DND-41 (cell line): ENCODE measurements at regions not wholly inside any gene's neighbourhood (a gene's known extent, or its start where the extent isn't known, plus 50 kb on each side); places are given as distances from the start of the nearest gene placed in this dataset.

Source experiments
- ATAC-seq: fragments of 200-7000 bp; cut with Tn5 transposase; 3 replicates; pipeline ENCODE4 v1.9.1; 2021; ENCODE audit warnings: low read depth; ENCODE audit not compliant: insufficient read depth
- DNase-seq: peaks from one replicate; pipeline ENCODE4 v3.0.0-alpha.2; 2020
- H2AFZ ChIP-seq: 2 replicates; pipeline ENCODE4 v1.6.0; 2012; ENCODE audit warnings: low read depth, low read length
- H3K27ac ChIP-seq: 2 replicates; pipeline ENCODE4 v1.5.1; 2012; ENCODE audit warnings: low read length, inconsistent platforms
- H3K27me3 ChIP-seq: fragments of 200-600 bp; sonication (generic); 2 replicates; pipeline ENCODE4 v1.6.0; 2012; ENCODE audit warnings: low read length, mild to moderate bottlenecking, inconsistent platforms; ENCODE audit not compliant: insufficient read depth, poor library complexity
- H3K36me3 ChIP-seq: 2 replicates; pipeline ENCODE4 v1.5.1; 2012; ENCODE audit warnings: low read length, inconsistent platforms; ENCODE audit not compliant: insufficient read depth
- H3K4me1 ChIP-seq: 2 replicates; pipeline ENCODE4 v1.5.1; 2012; ENCODE audit warnings: mild to moderate bottlenecking, low read length; ENCODE audit not compliant: insufficient read depth
- H3K4me2 ChIP-seq: 2 replicates; pipeline ENCODE4 v1.6.0; 2012; ENCODE audit warnings: mild to moderate bottlenecking, moderate library complexity, low read length, inconsistent platforms; ENCODE audit not compliant: insufficient read depth
- H3K4me3 ChIP-seq, 2 experiments: fragments of 200-600 bp in 1 of 2; shearing (Covaris generic) in 1 of 2; 2 replicates each; pipeline ENCODE4 v1.5.1; 2012 to 2016; ENCODE audit warnings: inconsistent platforms in 2 of 2, low read length in 2 of 2, mild to moderate bottlenecking in 2 of 2, low read depth in 1 of 2, moderate library complexity in 1 of 2
- H3K79me2 ChIP-seq: 2 replicates; pipeline ENCODE4 v1.6.0; 2012; ENCODE audit warnings: low read length, inconsistent platforms; ENCODE audit not compliant: insufficient read depth
- H3K9ac ChIP-seq: 2 replicates; pipeline ENCODE4 v1.6.0; 2012; ENCODE audit warnings: low read depth, mild to moderate bottlenecking, inconsistent platforms, low read length, moderate library complexity
- H3K9me3 ChIP-seq: 2 replicates; pipeline ENCODE4 v1.5.1; 2012; ENCODE audit warnings: low read length, moderate library complexity, mild to moderate bottlenecking, inconsistent platforms; ENCODE audit not compliant: insufficient read depth, severe bottlenecking
- H4K20me1 ChIP-seq: 2 replicates; pipeline ENCODE4 v1.6.0; 2012; ENCODE audit warnings: low read length; ENCODE audit not compliant: insufficient read depth
- EZH2 ChIP-seq: IDR thresholded peaks from 3 replicates; pipeline ENCODE4 v1.6.1; 2012; ENCODE audit warnings: borderline replicate concordance, low read depth, mild to moderate bottlenecking, moderate library complexity, low read length, inconsistent platforms; ENCODE audit not compliant: severe bottlenecking
- TF ChIP-seq, protein P1 (sequence below): IDR thresholded peaks from 2 replicates; pipeline ENCODE4 v1.5.1; 2012; ENCODE audit warnings: borderline replicate concordance, low read length, moderate library complexity, mild to moderate bottlenecking; ENCODE audit not compliant: poor library complexity, severe bottlenecking; ENCODE audit errors: extremely low read depth

DNA sequence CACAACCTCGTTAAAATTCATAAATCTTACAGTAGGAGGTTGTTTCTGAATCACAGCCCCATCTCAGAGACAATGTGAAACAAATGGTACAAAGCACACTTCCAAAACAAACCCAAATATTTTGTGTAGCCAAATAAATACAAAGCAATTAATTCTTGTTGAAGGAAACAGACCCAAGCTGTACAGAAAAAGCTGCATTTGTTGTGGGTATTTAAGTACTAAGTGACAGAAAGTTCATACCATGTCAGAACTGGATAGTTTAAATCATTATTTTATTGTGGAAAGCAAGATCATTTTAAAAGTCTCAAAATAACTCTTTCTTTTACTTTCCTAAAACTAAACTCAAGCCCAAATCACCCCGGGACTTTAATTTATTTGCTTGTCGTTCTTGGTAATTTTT lies 570.7 kb downstream of the ELAVL2 start:
- H3K9me3 ChIP-seq, result no peaks in the 10 kb centered on the region
- DNase-seq (no peak), ATAC-seq (no peak)
- no peak overlapping the region for H3K4me3 ChIP-seq
- H3K4me2 ChIP-seq, result no peak overlapping the region
- no peaks in the 10 kb centered on the region for H3K27me3 ChIP-seq
- no peaks in the 10 kb centered on the region for H3K79me2 ChIP-seq
- H3K27ac ChIP-seq, result no peak overlapping the region
- H4K20me1 ChIP-seq, result no peaks in the 10 kb centered on the region
- no peak for TF ChIP-seq EZH2
- TF ChIP-seq, protein P1, sequence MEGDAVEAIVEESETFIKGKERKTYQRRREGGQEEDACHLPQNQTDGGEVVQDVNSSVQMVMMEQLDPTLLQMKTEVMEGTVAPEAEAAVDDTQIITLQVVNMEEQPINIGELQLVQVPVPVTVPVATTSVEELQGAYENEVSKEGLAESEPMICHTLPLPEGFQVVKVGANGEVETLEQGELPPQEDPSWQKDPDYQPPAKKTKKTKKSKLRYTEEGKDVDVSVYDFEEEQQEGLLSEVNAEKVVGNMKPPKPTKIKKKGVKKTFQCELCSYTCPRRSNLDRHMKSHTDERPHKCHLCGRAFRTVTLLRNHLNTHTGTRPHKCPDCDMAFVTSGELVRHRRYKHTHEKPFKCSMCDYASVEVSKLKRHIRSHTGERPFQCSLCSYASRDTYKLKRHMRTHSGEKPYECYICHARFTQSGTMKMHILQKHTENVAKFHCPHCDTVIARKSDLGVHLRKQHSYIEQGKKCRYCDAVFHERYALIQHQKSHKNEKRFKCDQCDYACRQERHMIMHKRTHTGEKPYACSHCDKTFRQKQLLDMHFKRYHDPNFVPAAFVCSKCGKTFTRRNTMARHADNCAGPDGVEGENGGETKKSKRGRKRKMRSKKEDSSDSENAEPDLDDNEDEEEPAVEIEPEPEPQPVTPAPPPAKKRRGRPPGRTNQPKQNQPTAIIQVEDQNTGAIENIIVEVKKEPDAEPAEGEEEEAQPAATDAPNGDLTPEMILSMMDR, result no peak
- H3K36me3 ChIP-seq, result no peaks in the 10 kb centered on the region
- H3K9ac ChIP-seq, result no peak overlapping the region
- H2AFZ ChIP-seq, result no peak overlapping the region
- H3K4me1 ChIP-seq, result no peaks in the 10 kb centered on the region

GRCh38 chr9:23258569-23258968 lies 567.5 kb downstream of the ELAVL2 start:
- TF ChIP-seq, protein P1, result no peak
- TF ChIP-seq EZH2, result no peak
- H3K27me3 ChIP-seq, result no peaks in the 10 kb centered on the region
- H3K9me3 ChIP-seq, result no peaks in the 10 kb centered on the region
- H3K27ac ChIP-seq, result no peak overlapping the region
- no peaks in the 10 kb centered on the region for H3K36me3 ChIP-seq
- no peaks in the 10 kb centered on the region for H3K79me2 ChIP-seq
- no peak overlapping the region for H2AFZ ChIP-seq
- H3K4me2 ChIP-seq, result no peak overlapping the region
- ATAC-seq, result no peak; the same call in 2 of the 3 replicates
- no peak for DNase-seq
- H4K20me1 ChIP-seq, result no peaks in the 10 kb centered on the region
- no peak overlapping the region for H3K9ac ChIP-seq
- H3K4me1 ChIP-seq, result no peaks in the 10 kb centered on the region
- no peak overlapping the region for H3K4me3 ChIP-seq

DNA sequence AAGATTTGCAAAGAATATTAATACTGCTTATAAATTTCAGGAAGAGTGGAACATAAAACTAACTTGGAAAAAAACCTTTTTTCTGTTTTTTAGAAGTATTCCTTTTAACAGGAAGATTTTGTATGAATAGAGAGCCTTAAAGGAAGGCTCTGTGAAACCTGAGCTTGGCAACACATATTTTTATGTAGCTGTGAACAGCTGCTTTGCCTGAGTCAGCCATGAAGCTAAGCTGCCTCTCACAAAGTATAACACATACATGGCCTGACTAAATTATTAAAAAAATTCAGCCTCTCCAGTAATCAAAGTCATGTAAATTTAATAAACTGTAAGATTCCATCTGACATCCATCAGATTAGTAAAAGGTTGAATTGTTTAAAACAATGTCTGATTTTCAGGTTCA lies 547.5 kb downstream of the ELAVL2 start:
- no peak overlapping the region for H3K4me3 ChIP-seq
- H3K27me3 ChIP-seq, result no peaks in the 10 kb centered on the region
- H4K20me1 ChIP-seq, result no peaks in the 10 kb centered on the region
- DNase-seq, result no peak
- no peak overlapping the region for H2AFZ ChIP-seq
- no peak overlapping the region for H3K9ac ChIP-seq
- no peaks in the 10 kb centered on the region for H3K36me3 ChIP-seq
- no peaks in the 10 kb centered on the region for H3K4me1 ChIP-seq
- no peak for ATAC-seq
- H3K79me2 ChIP-seq, result no peaks in the 10 kb centered on the region
- no peak for TF ChIP-seq EZH2
- TF ChIP-seq, protein P1, result no peak
- H3K9me3 ChIP-seq, result no peaks in the 10 kb centered on the region
- H3K27ac ChIP-seq, result no peak overlapping the region
- no peak overlapping the region for H3K4me2 ChIP-seq

DNA sequence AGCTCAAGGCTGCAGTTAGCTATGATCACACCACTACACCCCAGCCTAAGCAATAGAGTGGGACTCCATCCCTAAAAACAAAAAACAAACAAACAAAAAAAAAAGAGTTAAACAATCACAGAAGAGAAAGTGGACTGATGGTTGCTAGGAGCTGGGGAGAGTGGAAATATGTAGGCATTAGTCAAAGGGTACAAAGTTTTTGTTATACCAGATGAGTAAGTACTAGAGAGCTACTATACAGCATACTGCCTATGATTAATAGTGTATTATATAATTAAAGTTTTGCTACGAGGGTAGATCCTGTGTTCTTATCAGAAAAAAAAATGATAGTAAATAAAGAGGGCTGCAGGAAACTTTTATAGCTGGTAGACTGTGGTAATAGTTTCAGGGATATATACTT lies 538.6 kb downstream of the ELAVL2 start:
- H3K9me3 ChIP-seq, result no peaks in the 10 kb centered on the region
- no peaks in the 10 kb centered on the region for H3K36me3 ChIP-seq
- TF ChIP-seq, protein P1, result no peak
- no peak for TF ChIP-seq EZH2
- no peaks in the 10 kb centered on the region for H3K27me3 ChIP-seq
- no peaks in the 10 kb centered on the region for H3K4me1 ChIP-seq
- no peaks in the 10 kb centered on the region for H3K79me2 ChIP-seq
- H3K4me2 ChIP-seq, result no peak overlapping the region
- H3K4me3 ChIP-seq, result no peak overlapping the region
- no peak overlapping the region for H2AFZ ChIP-seq
- no peak overlapping the region for H3K27ac ChIP-seq
- no peak for DNase-seq
- no peaks in the 10 kb centered on the region for H4K20me1 ChIP-seq
- no peak overlapping the region for H3K9ac ChIP-seq
- no peak for ATAC-seq
